ENCODE measurements at regions not wholly inside any gene's neighbourhood (a gene's known extent, or its start where the extent isn't known, plus 50 kb on each side); places are given as distances from the start of the nearest gene placed in this dataset.

DNA sequence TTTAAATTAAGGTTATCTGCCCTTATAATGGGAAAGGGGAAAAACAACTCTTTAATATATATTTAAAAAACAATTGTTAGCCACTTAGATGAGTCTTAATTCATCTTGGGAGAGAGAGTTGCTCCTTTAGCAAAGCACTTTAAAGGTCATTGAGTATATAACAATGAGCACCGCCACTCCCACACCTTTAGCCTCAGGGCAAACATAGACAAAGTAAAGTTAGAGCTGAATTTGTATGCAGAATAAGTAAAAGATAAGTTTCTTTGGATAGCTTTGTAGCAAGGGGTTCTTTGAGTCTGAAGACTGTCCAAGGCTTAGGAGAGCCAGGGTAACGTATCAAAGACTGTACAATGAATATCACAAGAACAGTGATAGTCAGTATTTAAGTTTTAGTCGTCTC lies 728.8 kb upstream of the LMO3 start:
- no peak for FAIRE-seq
- TF ChIP-seq, protein P1, sequence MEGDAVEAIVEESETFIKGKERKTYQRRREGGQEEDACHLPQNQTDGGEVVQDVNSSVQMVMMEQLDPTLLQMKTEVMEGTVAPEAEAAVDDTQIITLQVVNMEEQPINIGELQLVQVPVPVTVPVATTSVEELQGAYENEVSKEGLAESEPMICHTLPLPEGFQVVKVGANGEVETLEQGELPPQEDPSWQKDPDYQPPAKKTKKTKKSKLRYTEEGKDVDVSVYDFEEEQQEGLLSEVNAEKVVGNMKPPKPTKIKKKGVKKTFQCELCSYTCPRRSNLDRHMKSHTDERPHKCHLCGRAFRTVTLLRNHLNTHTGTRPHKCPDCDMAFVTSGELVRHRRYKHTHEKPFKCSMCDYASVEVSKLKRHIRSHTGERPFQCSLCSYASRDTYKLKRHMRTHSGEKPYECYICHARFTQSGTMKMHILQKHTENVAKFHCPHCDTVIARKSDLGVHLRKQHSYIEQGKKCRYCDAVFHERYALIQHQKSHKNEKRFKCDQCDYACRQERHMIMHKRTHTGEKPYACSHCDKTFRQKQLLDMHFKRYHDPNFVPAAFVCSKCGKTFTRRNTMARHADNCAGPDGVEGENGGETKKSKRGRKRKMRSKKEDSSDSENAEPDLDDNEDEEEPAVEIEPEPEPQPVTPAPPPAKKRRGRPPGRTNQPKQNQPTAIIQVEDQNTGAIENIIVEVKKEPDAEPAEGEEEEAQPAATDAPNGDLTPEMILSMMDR (IDR thresholded peaks at IDR 0.05; ENCODE audit: insufficient read depth, low read length, severe bottlenecking) = no peak
- DNase-seq (ENCODE audit: low read depth) = peak; percentile 29
- H3K36me3 ChIP-seq (ENCODE audit: control insufficient read depth, insufficient read depth, low read length) = no peaks in the 10 kb centered on the region
- no peak overlapping the region for H3K4me3 ChIP-seq (ENCODE audit: low read depth, low read length)
- H3K27me3 ChIP-seq (ENCODE audit: control insufficient read depth, insufficient read depth, low read length) = no peaks in the 10 kb centered on the region

DNA sequence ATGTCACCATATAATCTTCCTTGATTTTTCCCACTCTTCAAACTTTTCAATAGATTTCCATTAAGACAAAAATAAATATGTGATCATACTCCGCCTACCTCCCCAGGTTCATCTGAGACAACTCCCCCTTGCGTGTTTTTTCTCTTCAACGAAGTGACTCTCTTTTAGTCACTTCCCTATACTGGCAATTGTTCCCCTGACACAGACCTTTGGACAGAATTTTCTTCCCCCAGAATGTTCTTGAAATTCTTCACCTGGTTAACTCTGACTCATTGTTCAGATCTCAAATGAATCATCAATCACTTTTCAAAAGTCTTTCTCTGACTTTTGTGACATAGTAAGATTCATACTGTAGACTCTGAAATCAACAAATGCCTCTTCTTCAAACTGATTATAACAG lies 727.3 kb upstream of the LMO3 start:
- DNase-seq (ENCODE audit: low read depth) (peak; percentile 76), FAIRE-seq (no peak)
- H3K4me3 ChIP-seq (ENCODE audit: low read depth, low read length) = no peak overlapping the region
- H3K27me3 ChIP-seq (ENCODE audit: control insufficient read depth, insufficient read depth, low read length) = no peaks in the 10 kb centered on the region
- no peaks in the 10 kb centered on the region for H3K36me3 ChIP-seq (ENCODE audit: control insufficient read depth, insufficient read depth, low read length)
- TF ChIP-seq, protein P1 (IDR thresholded peaks at IDR 0.05; ENCODE audit: insufficient read depth, low read length, severe bottlenecking) = no peak

DNA sequence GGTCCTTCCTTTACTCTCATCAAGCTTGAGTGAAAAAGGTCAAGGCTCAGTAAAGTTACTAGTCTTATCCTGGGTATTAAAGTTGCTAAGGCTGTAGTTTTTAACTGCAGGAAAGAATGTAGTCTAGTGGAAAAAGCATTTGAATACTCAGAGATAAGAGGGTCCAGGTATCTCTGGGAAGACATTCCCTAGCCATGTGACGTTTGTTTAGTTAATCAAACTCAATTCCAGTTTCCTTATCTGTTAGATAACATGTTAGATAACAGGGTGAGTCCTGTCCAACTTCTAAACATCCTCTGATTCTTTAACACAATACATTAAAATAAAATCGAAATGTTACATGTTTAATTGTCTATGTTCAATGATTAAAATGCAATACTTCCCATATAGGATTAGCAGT lies 720.7 kb upstream of the LMO3 start:
- Histone ChIP-seq H3K4me3 (ENCODE audit: low read depth, low read length) (no peak overlapping the region), H3K27me3 (ENCODE audit: control insufficient read depth, insufficient read depth, low read length) (no peaks in the 10 kb centered on the region), H3K36me3 (ENCODE audit: control insufficient read depth, insufficient read depth, low read length) (no peaks in the 10 kb centered on the region)
- DNase-seq (ENCODE audit: low read depth) (no peak), FAIRE-seq (no peak)
- TF ChIP-seq, protein P1 (IDR thresholded peaks at IDR 0.05; ENCODE audit: insufficient read depth, low read length, severe bottlenecking) = no peak

DNA sequence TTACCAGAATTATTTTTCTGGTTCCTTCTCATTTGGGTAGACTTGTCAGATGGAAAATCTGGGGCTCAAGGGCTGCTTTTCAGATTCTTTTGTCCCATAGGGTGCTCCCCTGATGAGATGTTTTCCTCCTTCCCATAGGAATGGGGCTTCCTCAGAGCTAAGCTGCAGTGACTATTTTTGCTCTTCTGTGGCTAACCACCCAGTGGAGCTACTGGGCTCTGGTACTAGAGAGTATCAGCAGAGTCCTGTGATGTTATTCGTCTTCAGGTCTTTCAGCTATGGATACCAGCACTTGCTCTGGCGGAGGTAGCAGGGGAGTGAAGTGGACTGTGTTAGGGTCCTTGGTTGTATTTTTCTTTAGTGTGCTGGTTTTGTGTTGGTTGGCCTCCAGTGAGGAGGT lies 716.1 kb upstream of the LMO3 start:
- DNase-seq (ENCODE audit: low read depth) (no peak), FAIRE-seq (no peak)
- Histone ChIP-seq H3K27me3 (ENCODE audit: control insufficient read depth, insufficient read depth, low read length) (no peaks in the 10 kb centered on the region), H3K36me3 (ENCODE audit: control insufficient read depth, insufficient read depth, low read length) (no peaks in the 10 kb centered on the region), H3K4me3 (ENCODE audit: low read depth, low read length) (no peak overlapping the region)
- TF ChIP-seq, protein P1 (IDR thresholded peaks at IDR 0.05; ENCODE audit: insufficient read depth, low read length, severe bottlenecking) = no peak

DNA sequence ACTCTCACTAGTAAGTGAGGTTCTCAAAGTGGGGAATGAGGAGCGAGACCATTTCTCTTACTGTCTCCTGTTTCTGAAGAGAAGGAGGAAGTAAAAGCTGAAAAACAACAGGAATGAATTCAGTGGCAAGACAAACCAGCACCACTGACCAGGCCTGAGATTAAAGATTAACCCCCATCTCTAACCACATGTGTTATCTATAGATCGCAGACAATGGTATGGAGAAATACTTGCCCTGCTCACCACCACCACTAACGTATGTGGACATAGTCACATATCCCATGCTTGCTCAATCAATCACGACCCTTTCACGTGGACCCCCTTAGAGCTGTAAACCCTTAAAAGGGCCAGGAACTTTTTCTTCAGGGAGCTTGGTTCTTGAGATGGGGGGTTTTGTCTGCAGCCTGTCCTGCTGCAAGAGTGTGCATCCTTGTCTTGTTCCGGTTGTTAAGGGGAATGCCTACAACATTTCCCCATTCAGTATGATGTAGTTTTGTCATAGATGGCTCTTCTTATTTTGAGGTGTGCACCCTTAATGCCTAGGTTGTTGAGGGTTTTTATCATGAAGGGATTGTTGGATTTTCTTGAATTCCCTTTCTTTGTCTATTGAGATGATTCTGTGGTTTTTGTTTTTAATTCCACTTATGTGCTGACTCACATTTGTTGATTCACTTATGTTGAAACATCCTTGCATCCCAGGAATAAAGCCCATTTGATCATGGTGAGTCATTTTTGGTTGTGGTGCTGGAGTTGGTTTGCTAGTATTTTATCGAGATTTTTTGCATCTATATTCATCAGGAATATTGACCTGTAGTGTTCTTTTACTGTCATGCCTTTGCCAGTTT lies 698.8 kb upstream of the LMO3 start:
- TF ChIP-seq, protein P1 (IDR thresholded peaks at IDR 0.05; ENCODE audit: insufficient read depth, low read length, severe bottlenecking) = no peak
- DNase-seq (ENCODE audit: low read depth) (peak; percentile 84), FAIRE-seq (no peak)
- Histone ChIP-seq H3K36me3 (ENCODE audit: control insufficient read depth, insufficient read depth, low read length) (no peaks in the 10 kb centered on the region), H3K4me3 (ENCODE audit: low read depth, low read length) (no peak overlapping the region), H3K27me3 (ENCODE audit: control insufficient read depth, insufficient read depth, low read length) (no peaks in the 10 kb centered on the region)

DNA sequence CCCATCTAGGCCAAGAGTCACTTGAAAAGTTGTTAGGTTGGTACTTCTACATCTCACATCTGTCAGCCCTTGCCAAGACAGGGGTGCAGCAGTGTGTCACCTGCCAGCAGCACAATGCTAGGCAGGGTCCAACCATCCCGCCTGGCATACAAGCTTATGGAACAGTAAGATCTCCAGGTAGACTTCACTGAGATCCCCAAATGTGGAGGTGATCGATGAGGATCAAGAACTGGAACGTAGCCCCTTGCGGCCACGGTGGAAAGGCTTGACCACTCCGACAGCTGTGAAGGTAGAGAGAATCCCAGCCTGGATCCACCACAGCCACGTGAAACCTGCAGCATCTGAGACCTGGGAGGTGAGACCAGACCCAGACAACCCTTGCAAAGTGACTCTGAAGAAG lies 696.0 kb upstream of the LMO3 start:
- H3K36me3 ChIP-seq (ENCODE audit: control insufficient read depth, insufficient read depth, low read length) = no peaks in the 10 kb centered on the region
- FAIRE-seq (no peak), DNase-seq (ENCODE audit: low read depth) (no peak)
- no peak overlapping the region for H3K4me3 ChIP-seq (ENCODE audit: low read depth, low read length)
- TF ChIP-seq, protein P1 (IDR thresholded peaks at IDR 0.05; ENCODE audit: insufficient read depth, low read length, severe bottlenecking) = no peak
- H3K27me3 ChIP-seq (ENCODE audit: control insufficient read depth, insufficient read depth, low read length) = no peaks in the 10 kb centered on the region

Measured in bronchial epithelial cell (primary cell).